Adrenal gland (tissue), 9 donors: ENCODE measurements at regions not wholly inside any gene's neighbourhood (a gene's known extent, or its start where the extent isn't known, plus 50 kb on each side); places are given as distances from the start of the nearest gene placed in this dataset.
"Not testable (repeated sequence)": the region's sequence is repeated elsewhere in the genome, so short reads cannot be mapped to it uniquely, and the experiment has no call there.

Source experiments
- DNase-seq, 7 donors: peaks; one replicate each; pipeline ENCODE4 v3.0.0-alpha.2; 2019 to 2020
- H3K27ac ChIP-seq, 5 donors: fragments of 200-600 bp; sonication (generic) in 4 of 5; 1 replicate in 3 of 5; 2 replicates in 2 of 5; pipeline versions ENCODE4 v1.5.1 to v1.8.0; 2016 to 2020; ENCODE audit warnings: mild to moderate bottlenecking in 1 of 5
- H3K27me3 ChIP-seq: fragments of 200-600 bp; 2 replicates; pipeline ENCODE4 v1.8.0; 2021
- H3K36me3 ChIP-seq, 2 donors: fragments of 200-600 bp; replicated peaks in 1 of 2; 1 replicate in 1 of 2; 2 replicates in 1 of 2; pipeline versions ENCODE4 v1.5.1 to v1.8.0; 2018 to 2022
- H3K4me1 ChIP-seq, 2 donors: fragments of 200-600 bp; replicated peaks in 1 of 2; 1 replicate in 1 of 2; 2 replicates in 1 of 2; pipeline versions ENCODE4 v1.5.1 to v1.8.0; 2018 to 2021
- H3K4me3 ChIP-seq, 4 donors: fragments of 200-600 bp; sonication (generic) in 3 of 4; one replicate each; pipeline ENCODE4 v1.5.1; 2016 to 2018
- H3K9me3 ChIP-seq, 3 donors: fragments of 200-600 bp; sonication (generic) in 1 of 3; replicated peaks in 1 of 3; 1 replicate in 2 of 3; 2 replicates in 1 of 3; pipeline versions ENCODE4 v1.5.1 to v1.8.0; 2016 to 2021
- CTCF ChIP-seq, 6 experiments: fragments of 450-650 bp in 4 of 6; fragments of 200-600 bp in 2 of 6; sonication (generic) in 1 of 6; IDR thresholded peaks; 1 replicate in 5 of 6; 2 replicates in 1 of 6; pipeline versions ENCODE4 v1.5.1 to v1.8.0; 2016 to 2021; ENCODE audit warnings: antibody characterized with exemption in 6 of 6, mild to moderate bottlenecking in 2 of 6, moderate library complexity in 1 of 6
- POLR2A ChIP-seq, 2 donors: fragments of 450-650 bp; IDR thresholded peaks; one replicate each; pipeline ENCODE4 v1.6.1; 2017; ENCODE audit warnings: antibody characterized with exemption in 2 of 2, mild to moderate bottlenecking in 2 of 2, moderate library complexity in 1 of 2
- WGBS, 4 donors: extraction: QIAGEN DNeasy Blood & Tissue Kit in 2 of 4; methylation state at CpG; one replicate each; pipeline versions ENCODE4 v1.1.5 to v1.1.7; 2013 to 2017; 5-methylcytosine and 5-hydroxymethylcytosine counted together
- intact Hi-C, 2 donors: fragments of 100-400 bp; cut with DNase I; formaldehyde crosslinking; loops; one replicate each; pipeline versions ENCODE4 v1.14.1 to v1.15.0; 2022 to 2023
- donor health status: healthy with polysubstance abuse.
- donor health status: Bipolar disorder and iron deficiency.
- donor health status: DM: yes; HTN: yes; CAD: no.
- donor health status: DM: no; HTN: no; CAD: no.
- donor health status: DM: no; HTN: no; CAD: no.

DNA sequence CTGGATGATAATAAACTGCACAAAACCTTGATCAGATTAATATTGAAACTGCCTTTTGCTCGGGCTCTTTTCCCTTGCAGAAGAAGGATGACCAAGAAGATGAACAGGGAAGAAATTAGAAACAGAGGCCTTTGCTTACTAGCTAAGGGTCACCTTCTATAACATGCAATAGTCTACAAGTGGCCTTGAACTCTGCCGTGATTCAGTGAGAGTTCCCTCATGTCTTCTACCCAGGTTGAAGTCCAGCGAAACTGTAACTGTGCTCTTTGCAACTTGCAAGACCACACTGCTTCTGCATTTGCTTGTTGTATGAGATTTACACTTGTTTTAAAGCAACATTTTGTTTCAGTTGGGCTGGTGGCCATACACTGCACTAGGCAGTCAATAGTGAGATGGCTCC, 108.4 kb downstream of the IGLL1 start:
- WGBS, 4 donors = 73 to 90% (median 83%) methylated on average over 3 of the region's 3 CpGs
- no peaks in the 10 kb centered on the region for H3K9me3 ChIP-seq
- DNase-seq = no peak
- H3K27me3 ChIP-seq = no peaks in the 10 kb centered on the region
- H3K27ac ChIP-seq = no peak overlapping the region
- intact Hi-C loops = no loop called here
- TF ChIP-seq POLR2A (IDR thresholded peaks at IDR 0.05) (no peak), CTCF (IDR thresholded peaks at IDR 0.05) (no peak)
- no peaks in the 10 kb centered on the region for H3K4me1 ChIP-seq
- H3K36me3 ChIP-seq = no peaks in the 10 kb centered on the region
- H3K4me3 ChIP-seq = no peak overlapping the region

GRCh38 chr22:23470811-23471389, 109.2 kb downstream of the IGLL1 start:
- intact Hi-C loops = no loop called here
- Histone ChIP-seq H3K27ac (no peak overlapping the region), H3K4me3 (no peak overlapping the region), H3K27me3 (no peaks in the 10 kb centered on the region), H3K36me3 (no peaks in the 10 kb centered on the region), H3K9me3 (no peaks in the 10 kb centered on the region), H3K4me1 (no peaks in the 10 kb centered on the region)
- TF ChIP-seq POLR2A (IDR thresholded peaks at IDR 0.05) = no peak
- no peak for TF ChIP-seq CTCF (IDR thresholded peaks at IDR 0.05)
- DNase-seq = no peak
- WGBS, 4 donors = 91 to 93% (median 91%) methylated on average over 8 of the region's 8 CpGs

- no peaks in the 10 kb centered on the region for H3K36me3 ChIP-seq
- intact Hi-C loops = no loop called here
- no peaks in the 10 kb centered on the region for H3K4me1 ChIP-seq
- TF ChIP-seq POLR2A (IDR thresholded peaks at IDR 0.05) (no peak), CTCF (IDR thresholded peaks at IDR 0.05) (no peak)
- H3K4me3 ChIP-seq = no peak overlapping the region
- no peak overlapping the region for H3K27ac ChIP-seq
- no peaks in the 10 kb centered on the region for H3K9me3 ChIP-seq
- no peak for DNase-seq
- H3K27me3 ChIP-seq = no peaks in the 10 kb centered on the region
Measured at GRCh38 chr22:23467721-23468294, 112.3 kb downstream of the IGLL1 start.

GRCh38 chr22:23466351-23466750, 113.7 kb downstream of the IGLL1 start:
- Histone ChIP-seq H3K27me3 (no peaks in the 10 kb centered on the region), H3K36me3 (no peaks in the 10 kb centered on the region), H3K4me1 (no peaks in the 10 kb centered on the region), H3K9me3 (no peaks in the 10 kb centered on the region), H3K27ac (no peak overlapping the region), H3K4me3 (no peak overlapping the region)
- DNase-seq = no peak
- intact Hi-C loops = no loop called here
- WGBS, 4 donors = 80 to 90% (median 84%) methylated on average over 7 of the region's 7 CpGs
- TF ChIP-seq CTCF (IDR thresholded peaks at IDR 0.05) (no peak), POLR2A (IDR thresholded peaks at IDR 0.05) (no peak)

GRCh38 chr22:23464796-23465195, 115.3 kb downstream of the IGLL1 start:
- WGBS, 4 donors = 65 to 81% (median 74%) methylated on average over 5 to 6 of the region's 6 CpGs
- DNase-seq, H3K9me3 ChIP-seq, H3K27me3 ChIP-seq, H3K36me3 ChIP-seq, H3K4me1 ChIP-seq, H3K4me3 ChIP-seq, H3K27ac ChIP-seq, intact Hi-C loops: not testable (repeated sequence)

DNA sequence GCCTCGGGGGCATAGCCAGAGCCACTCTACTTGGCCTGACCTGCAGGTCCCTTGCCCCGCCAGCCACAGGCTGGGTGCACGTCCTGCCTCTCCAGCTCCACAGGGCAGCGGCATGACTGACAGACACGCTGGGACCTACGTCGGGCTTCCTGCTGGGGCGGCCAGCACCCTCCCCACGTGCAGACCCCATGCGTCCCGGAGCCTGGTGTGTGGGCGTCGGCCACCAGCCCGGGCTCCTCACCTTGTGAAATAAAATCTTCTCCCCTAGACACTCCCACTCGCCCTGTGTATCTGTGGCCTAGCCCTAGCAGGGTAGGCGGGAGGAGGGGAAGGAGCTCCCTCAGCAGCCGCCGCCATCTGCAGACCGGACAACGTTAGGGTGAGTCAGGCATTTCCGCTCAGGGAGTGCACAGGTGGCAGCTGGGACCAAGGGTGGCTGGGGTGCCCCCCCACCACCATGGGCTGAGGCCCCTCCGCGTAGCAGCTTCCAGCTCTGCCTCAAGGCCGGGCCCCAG, 119.5 kb downstream of the IGLL1 start:
- WGBS, 4 donors = 60 to 88% (median 74%) methylated on average over 7 to 24 of the region's 24 CpGs
- H3K27ac ChIP-seq, intact Hi-C loops, H3K36me3 ChIP-seq, DNase-seq, H3K9me3 ChIP-seq, H3K4me1 ChIP-seq, H3K4me3 ChIP-seq, H3K27me3 ChIP-seq: not testable (repeated sequence)

DNA sequence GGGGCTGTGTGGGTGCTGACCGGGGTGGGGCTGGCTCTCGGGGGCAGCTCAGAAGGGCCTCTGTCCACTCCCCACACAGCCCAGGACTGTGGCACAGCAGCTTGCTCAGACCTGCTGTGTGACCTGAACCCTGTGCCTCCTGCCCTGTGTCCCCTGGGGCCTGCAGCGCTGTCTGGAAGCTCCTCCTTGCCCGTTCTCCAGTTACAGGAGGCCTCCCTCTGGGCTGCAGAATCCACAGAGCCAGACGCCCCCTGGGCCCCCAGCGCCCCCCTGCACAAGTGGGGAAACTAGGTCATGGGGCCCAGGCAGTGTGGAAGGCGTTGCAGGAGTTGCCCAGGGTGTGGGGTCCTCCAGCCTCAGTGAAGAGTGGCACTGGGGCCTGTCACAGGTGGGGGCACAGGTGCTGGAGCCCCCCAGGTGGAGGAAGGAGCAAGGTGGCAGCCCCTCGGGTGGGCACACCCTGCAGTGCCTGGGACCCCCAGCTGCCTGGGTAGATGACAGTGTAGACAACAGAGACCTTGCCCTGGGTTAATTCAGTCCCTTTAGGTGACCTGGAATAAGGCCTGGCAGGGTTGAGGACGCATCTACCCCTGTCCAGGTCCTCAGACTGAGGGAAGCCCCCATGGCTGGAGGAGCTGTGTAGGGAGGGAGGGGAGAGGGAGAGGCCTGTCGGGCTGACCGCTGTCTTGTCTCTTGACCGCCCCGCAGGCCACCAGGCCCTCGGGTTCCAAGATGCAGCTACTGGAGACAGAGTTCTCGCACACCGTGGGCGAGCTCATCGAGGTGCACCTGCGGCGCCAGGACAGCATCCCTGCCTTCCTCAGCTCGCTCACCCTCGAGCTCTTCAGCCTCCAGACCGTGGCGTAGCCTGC, 120.2 kb downstream of the IGLL1 start:
- intact Hi-C loops, H3K4me3 ChIP-seq, H3K36me3 ChIP-seq, DNase-seq, H3K27ac ChIP-seq, H3K4me1 ChIP-seq, H3K9me3 ChIP-seq, H3K27me3 ChIP-seq: not testable (repeated sequence)
- WGBS, 4 donors = 83 to 95% (median 89%) methylated on average over 9 to 24 of the region's 24 CpGs
